H9 (cell line): ENCODE measurements at regions not wholly inside any gene's neighbourhood (a gene's known extent, or its start where the extent isn't known, plus 50 kb on each side); places are given as distances from the start of the nearest gene placed in this dataset.

Experiments used
- DNase-seq: peaks from one replicate; pipeline ENCODE4 v3.0.0-alpha.2; 2017
- H2AFZ ChIP-seq: one replicate; pipeline ENCODE4 v1.6.1; 2013; ENCODE audit warnings: mild to moderate bottlenecking, low read length, control low read depth, moderate library complexity
- H2AK5ac ChIP-seq: 2 replicates; pipeline ENCODE4 v1.6.1; 2013; ENCODE audit warnings: low read length, control low read depth, mixed read lengths; ENCODE audit not compliant: insufficient read length
- H2BK120ac ChIP-seq: one replicate; pipeline ENCODE4 v1.6.1; 2013; ENCODE audit warnings: low read depth, mild to moderate bottlenecking, low read length, control low read depth, inconsistent platforms; ENCODE audit not compliant: poor library complexity, severe bottlenecking
- H2BK12ac ChIP-seq: 2 replicates; pipeline ENCODE4 v1.6.1; 2013; ENCODE audit warnings: low read length, control low read depth, mixed read lengths, low read depth; ENCODE audit not compliant: insufficient read length
- H2BK15ac ChIP-seq: 2 replicates; pipeline ENCODE4 v1.6.1; 2013; ENCODE audit warnings: low read depth, low read length, control low read depth
- H2BK20ac ChIP-seq: one replicate; pipeline ENCODE4 v1.6.1; 2013; ENCODE audit warnings: low read depth, mild to moderate bottlenecking, low read length, control low read depth, inconsistent platforms; ENCODE audit not compliant: poor library complexity, severe bottlenecking
- H2BK5ac ChIP-seq: 2 replicates; pipeline ENCODE4 v1.6.1; 2013; ENCODE audit warnings: low read length, control low read depth, mixed read lengths; ENCODE audit not compliant: insufficient read length
- H3K14ac ChIP-seq: 2 replicates; pipeline ENCODE4 v1.6.1; 2013; ENCODE audit warnings: low read length, control low read depth; ENCODE audit not compliant: insufficient read depth
- H3K18ac ChIP-seq: 2 replicates; pipeline ENCODE4 v1.6.1; 2013; ENCODE audit warnings: low read depth, mild to moderate bottlenecking, mixed read lengths, low read length, control low read depth; ENCODE audit not compliant: insufficient read length
- H3K23ac ChIP-seq: 2 replicates; pipeline ENCODE4 v1.6.1; 2013; ENCODE audit warnings: low read length, control low read depth, mixed read lengths, low read depth; ENCODE audit not compliant: insufficient read length
- H3K23me2 ChIP-seq: 2 replicates; pipeline ENCODE4 v1.6.1; 2013; ENCODE audit warnings: low read depth, mild to moderate bottlenecking, mixed read lengths, low read length, control low read depth; ENCODE audit not compliant: insufficient read length, poor library complexity, severe bottlenecking
- H3K27ac ChIP-seq: 2 replicates; pipeline ENCODE4 v1.5.1; 2013; ENCODE audit warnings: low read length, control low read depth, mixed read lengths, low read depth; ENCODE audit not compliant: insufficient read length
- H3K27me3 ChIP-seq: 2 replicates; pipeline ENCODE4 v1.6.1; 2013; ENCODE audit warnings: low read length, control low read depth, inconsistent platforms; ENCODE audit not compliant: insufficient read depth
- H3K4ac ChIP-seq: 2 replicates; pipeline ENCODE4 v1.6.1; 2013; ENCODE audit warnings: low read depth, mild to moderate bottlenecking, control low read depth, inconsistent platforms, low read length, moderate library complexity
- H3K4me1 ChIP-seq: 2 replicates; pipeline ENCODE4 v1.6.1; 2013; ENCODE audit warnings: low read length, control low read depth, inconsistent platforms; ENCODE audit not compliant: insufficient read depth
- H3K4me2 ChIP-seq: 2 replicates; pipeline ENCODE4 v1.6.1; 2013; ENCODE audit warnings: low read length, control low read depth, mixed read lengths; ENCODE audit not compliant: insufficient read length, insufficient read depth
- H3K56ac ChIP-seq: 2 replicates; pipeline ENCODE4 v1.6.1; 2013; ENCODE audit warnings: low read depth, mild to moderate bottlenecking, mixed read lengths, low read length, control low read depth; ENCODE audit not compliant: insufficient read length
- H3K79me1 ChIP-seq: 2 replicates; pipeline ENCODE4 v1.6.1; 2013; ENCODE audit warnings: low read depth, mild to moderate bottlenecking, moderate library complexity, low read length, control low read depth, inconsistent platforms; ENCODE audit not compliant: insufficient read depth, poor library complexity, severe bottlenecking
- H3K79me2 ChIP-seq: 2 replicates; pipeline ENCODE4 v1.6.1; 2013; ENCODE audit warnings: low read length, control low read depth, inconsistent platforms; ENCODE audit not compliant: insufficient read depth
- H3K9ac ChIP-seq: 2 replicates; pipeline ENCODE4 v1.6.1; 2013; ENCODE audit warnings: low read length, control low read depth, mixed read lengths; ENCODE audit not compliant: insufficient read length; ENCODE audit errors: extremely low read depth
- H3K9me3 ChIP-seq: one replicate; pipeline ENCODE4 v1.6.1; 2013; ENCODE audit warnings: low read depth, low read length, inconsistent platforms; ENCODE audit not compliant: control insufficient read depth
- H3T11ph ChIP-seq: one replicate; pipeline ENCODE4 v1.6.1; 2013; ENCODE audit warnings: mild to moderate bottlenecking, low read length, control low read depth, inconsistent platforms
- H4K20me1 ChIP-seq: one replicate; pipeline ENCODE4 v1.6.1; 2013; ENCODE audit not compliant: control insufficient read depth, insufficient read length, insufficient read depth
- H4K5ac ChIP-seq: 2 replicates; pipeline ENCODE4 v1.6.1; 2013; ENCODE audit warnings: low read depth, mild to moderate bottlenecking, mixed read lengths, low read length, control low read depth; ENCODE audit not compliant: insufficient read length
- H4K8ac ChIP-seq: replicated peaks from 2 replicates; pipeline ENCODE4 v1.6.1; 2013; ENCODE audit warnings: low read length, control low read depth, mixed read lengths, low read depth; ENCODE audit not compliant: insufficient read length
- H4K91ac ChIP-seq: 2 replicates; pipeline ENCODE4 v1.6.1; 2013; ENCODE audit warnings: low read depth, mild to moderate bottlenecking, moderate library complexity, mixed read lengths, low read length, control low read depth; ENCODE audit not compliant: insufficient read length
- H3K27ac Mint-ChIP-seq, 3 experiments: 2 replicates in 2 of 3; 3 replicates in 1 of 3; pipeline ENCODE4 v1.8.0; 2020 to 2021; ENCODE audit warnings: mixed read lengths in 3 of 3, mild to moderate bottlenecking in 1 of 3, moderate library complexity in 1 of 3
- H3K27me3 Mint-ChIP-seq: 2 replicates; pipeline ENCODE4 v1.8.0; 2021; ENCODE audit warnings: low read depth, mild to moderate bottlenecking, moderate library complexity, mixed read lengths
- H3K36me3 Mint-ChIP-seq, 3 experiments: 2 replicates in 2 of 3; 3 replicates in 1 of 3; pipeline ENCODE4 v1.8.0; 2020 to 2021; ENCODE audit warnings: low read depth in 3 of 3, mixed read lengths in 3 of 3; ENCODE audit not compliant: insufficient read depth in 1 of 3
- H3K4me1 Mint-ChIP-seq, 2 experiments: 2 replicates each; pipeline ENCODE4 v1.8.0; 2020; ENCODE audit warnings: mixed read lengths in 2 of 2
- H3K4me3 Mint-ChIP-seq, 2 experiments: 2 replicates in 1 of 2; 3 replicates in 1 of 2; pipeline ENCODE4 v1.8.0; 2020 to 2021; ENCODE audit warnings: mild to moderate bottlenecking in 2 of 2, mixed read lengths in 2 of 2, moderate library complexity in 1 of 2
- H3K9me3 Mint-ChIP-seq, 2 experiments: 2 replicates in 1 of 2; 3 replicates in 1 of 2; pipeline ENCODE4 v1.8.0; 2020; ENCODE audit warnings: mild to moderate bottlenecking in 2 of 2, mixed read lengths in 2 of 2, moderate library complexity in 1 of 2
- WGBS: extraction: QIAGEN DNeasy Blood & Tissue Kit; methylation state at CpG from one replicate; pipeline ENCODE4 v1.1.7; 2013; ENCODE audit warnings: missing lambda C conversion rate, low lambda C conversion rate, mixed read lengths; ENCODE audit not compliant: insufficient read length; ENCODE audit errors: extremely low coverage; 5-methylcytosine and 5-hydroxymethylcytosine counted together
- TF ChIP-seq, protein P1 (sequence below): fragments of 200-600 bp; sonication (generic); conservative IDR thresholded peaks from 3 replicates; pipeline ENCODE4 v1.8.0; 2021; ENCODE audit warnings: antibody characterized with exemption, mild to moderate bottlenecking

DNA sequence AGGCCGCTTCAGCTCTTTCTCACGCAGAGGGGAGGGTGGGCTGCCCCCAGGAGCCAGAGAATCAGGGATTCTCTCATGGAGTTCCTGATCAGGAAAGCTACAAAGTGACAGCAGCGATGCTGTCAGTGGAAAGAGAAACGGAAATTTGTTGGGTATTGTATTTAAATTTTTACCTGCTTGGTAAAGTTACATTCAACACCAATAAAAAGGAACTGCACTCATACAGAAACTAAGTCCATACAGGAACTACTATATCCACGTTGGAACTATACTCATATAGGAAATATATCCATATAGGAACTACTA, 325.5 kb upstream of the IRX4 start:
- no peaks in the 10 kb centered on the region for H3K79me1 ChIP-seq
- no peak overlapping the region for H3K18ac ChIP-seq
- H4K8ac ChIP-seq: no peak overlapping the region
- H2BK20ac ChIP-seq: no peak overlapping the region
- TF ChIP-seq, protein P1, sequence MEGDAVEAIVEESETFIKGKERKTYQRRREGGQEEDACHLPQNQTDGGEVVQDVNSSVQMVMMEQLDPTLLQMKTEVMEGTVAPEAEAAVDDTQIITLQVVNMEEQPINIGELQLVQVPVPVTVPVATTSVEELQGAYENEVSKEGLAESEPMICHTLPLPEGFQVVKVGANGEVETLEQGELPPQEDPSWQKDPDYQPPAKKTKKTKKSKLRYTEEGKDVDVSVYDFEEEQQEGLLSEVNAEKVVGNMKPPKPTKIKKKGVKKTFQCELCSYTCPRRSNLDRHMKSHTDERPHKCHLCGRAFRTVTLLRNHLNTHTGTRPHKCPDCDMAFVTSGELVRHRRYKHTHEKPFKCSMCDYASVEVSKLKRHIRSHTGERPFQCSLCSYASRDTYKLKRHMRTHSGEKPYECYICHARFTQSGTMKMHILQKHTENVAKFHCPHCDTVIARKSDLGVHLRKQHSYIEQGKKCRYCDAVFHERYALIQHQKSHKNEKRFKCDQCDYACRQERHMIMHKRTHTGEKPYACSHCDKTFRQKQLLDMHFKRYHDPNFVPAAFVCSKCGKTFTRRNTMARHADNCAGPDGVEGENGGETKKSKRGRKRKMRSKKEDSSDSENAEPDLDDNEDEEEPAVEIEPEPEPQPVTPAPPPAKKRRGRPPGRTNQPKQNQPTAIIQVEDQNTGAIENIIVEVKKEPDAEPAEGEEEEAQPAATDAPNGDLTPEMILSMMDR: 0 out of 3 replicates have a peak, but pooled peaks have one; percentile 2
- peaks cover 1% of the 10 kb centered on the region; the same call in 1 of the 2 replicates for H3K27me3 Mint-ChIP-seq
- H3K4me1 Mint-ChIP-seq: peaks cover 27 to 39% of the 10 kb centered on the region in 2 experiments
- peaks cover 0 to 2% (median 0%) of the 10 kb centered on the region in 3 experiments; a peak in 1 of 7 replicates for H3K36me3 Mint-ChIP-seq
- no peak overlapping the region for H3T11ph ChIP-seq
- no peak overlapping the region for H3K4me2 ChIP-seq
- no peak overlapping the region for H4K5ac ChIP-seq
- no peak overlapping the region for H3K56ac ChIP-seq
- DNase-seq: no peak
- no peak overlapping the region for H3K9ac ChIP-seq
- no peak overlapping the region for H3K14ac ChIP-seq
- H2BK5ac ChIP-seq: no peak overlapping the region
- H4K91ac ChIP-seq: no peak overlapping the region
- H2BK12ac ChIP-seq: no peak overlapping the region
- H4K20me1 ChIP-seq: no peaks in the 10 kb centered on the region
- no peaks in the 10 kb centered on the region for H3K9me3 ChIP-seq
- H3K4me3 Mint-ChIP-seq: no peak overlapping the region
- H3K79me2 ChIP-seq: no peaks in the 10 kb centered on the region
- H3K23ac ChIP-seq: no peak overlapping the region
- no peak overlapping the region for H2AK5ac ChIP-seq
- WGBS: no CpG with 5 or more reads among the region's 5 CpGs
- no peak overlapping the region; a peak in 1 of 7 replicates for H3K27ac Mint-ChIP-seq
- no peak overlapping the region for H3K27ac ChIP-seq
- H2AFZ ChIP-seq: no peak overlapping the region
- no peaks in the 10 kb centered on the region for H3K27me3 ChIP-seq
- H3K4ac ChIP-seq: no peak overlapping the region
- no peak overlapping the region for H2BK120ac ChIP-seq
- H2BK15ac ChIP-seq: no peak overlapping the region
- H3K4me1 ChIP-seq: peaks cover 4% of the 10 kb centered on the region; the same call in 1 of the 2 replicates
- no peaks in the 10 kb centered on the region for H3K23me2 ChIP-seq
- H3K9me3 Mint-ChIP-seq: no peaks in the 10 kb centered on the region
